ENCODE measurements at regions not wholly inside any gene's neighbourhood (a gene's known extent, or its start where the extent isn't known, plus 50 kb on each side); places are given as distances from the start of the nearest gene placed in this dataset.

DNA sequence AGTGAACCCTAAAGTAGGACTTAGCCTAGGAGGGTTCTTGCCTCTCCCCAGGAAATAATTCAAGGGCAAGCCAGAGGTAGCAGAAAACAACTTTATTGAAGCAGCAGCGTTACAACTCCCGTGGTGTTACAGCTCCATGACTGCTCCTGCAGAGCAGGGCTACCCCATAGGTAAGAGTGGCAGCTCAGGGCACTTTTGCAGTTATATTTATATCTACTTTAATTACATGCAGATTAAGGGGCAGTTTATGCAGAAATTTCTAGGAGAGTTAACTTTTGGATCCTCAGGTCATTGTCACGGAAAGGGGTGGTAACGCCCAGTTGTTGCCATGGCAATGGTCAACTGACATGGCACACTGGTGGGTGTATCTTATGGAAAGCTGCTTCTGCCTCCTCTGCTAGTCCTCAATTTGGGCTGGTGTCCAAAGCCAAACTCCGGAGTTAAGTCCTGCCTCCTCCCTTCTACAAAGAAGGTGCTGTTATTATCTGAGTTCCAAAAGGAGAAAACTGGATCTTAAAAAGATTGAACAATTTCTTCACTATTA, 1413.0 kb downstream of the DSC3 start:
- no peak for TF ChIP-seq ZNF670 (tag by site-specific recombination; IDR thresholded peaks at IDR 0.05; ENCODE audit: low read depth)
- TF ChIP-seq ZNF660 (tag by site-specific recombination; IDR thresholded peaks at IDR 0.05): no peak
- no peak for TF ChIP-seq ZNF561 (tag by site-specific recombination; IDR thresholded peaks at IDR 0.05; ENCODE audit: borderline replicate concordance)
- TF ChIP-seq ZNF174 (tag by site-specific recombination; IDR thresholded peaks at IDR 0.05): no peak
